ENCODE measurements at regions not wholly inside any gene's neighbourhood (a gene's known extent, or its start where the extent isn't known, plus 50 kb on each side); places are given as distances from the start of the nearest gene placed in this dataset.

- ChIA-PET CTCF (ENCODE audit: low intra/inter-chr PET ratio) (no interaction called here), POLR2A (no interaction called here)
- DNase-seq (ENCODE audit: extremely low read depth in 1 of 4, low spot score in 3 of 4) (no peak), FAIRE-seq (no peak), ATAC-seq (no peak)
- BruUV-seq (replicated peaks): no TSS peak
- no peak overlapping the region for H3K4me2 ChIP-seq (ENCODE audit: insufficient read depth, low read length)
- H3K4me1 ChIP-seq (replicated peaks in 1 of 2; ENCODE audit: control insufficient read depth in 2 of 2, insufficient read depth in 2 of 2, low read length in 2 of 2): no peaks in the 10 kb centered on the region
- 0% methylated on average over 1 of the region's 1 CpG for WGBS (ENCODE audit: insufficient coverage, low coverage, missing lambda C conversion rate)
- H3K79me2 ChIP-seq (ENCODE audit: control insufficient read depth, insufficient read depth, low read length): no peaks in the 10 kb centered on the region
- H4K20me1 ChIP-seq (replicated peaks; ENCODE audit: control insufficient read depth, insufficient read depth, low read length): no peaks in the 10 kb centered on the region
- no peaks in the 10 kb centered on the region for H3K36me3 ChIP-seq (ENCODE audit: control insufficient read depth, insufficient read depth, low read length)
- intact Hi-C loops (cut with micrococcal nuclease) (no loop called here), in situ Hi-C loops (cut with MboI) (no loop called here)
- no peak for TF ChIP-seq RBFOX2 (IDR thresholded peaks at IDR 0.05; ENCODE audit: low read depth, low read length)
- no peak for TF ChIP-seq SRSF7 (optimal IDR thresholded peaks at IDR 0.05; ENCODE audit: low read depth, low read length)
- TF ChIP-seq ZNF707 (CRISPR knock-in tag; conservative IDR thresholded peaks at IDR 0.05): no peak
- no peak overlapping the region for H3K27ac ChIP-seq (ENCODE audit: extremely low read depth, low read depth, low read length)
- H3K9me3 ChIP-seq (replicated peaks; ENCODE audit: control insufficient read depth, insufficient read depth, low read depth, low read length): 0 out of 2 replicates have a peak, but pooled peaks cover 2% of the 10 kb centered on the region
- no peak overlapping the region for H2AFZ ChIP-seq (ENCODE audit: low read depth, low read length)
- no peak overlapping the region for H3K9ac ChIP-seq (ENCODE audit: insufficient read depth in 1 of 2, low read depth in 2 of 2, low read length in 2 of 2)
- no peak overlapping the region for H3K4me3 ChIP-seq
- H3K9me1 ChIP-seq (ENCODE audit: control insufficient read depth, insufficient read depth, low read length): no peaks in the 10 kb centered on the region
- H3K27me3 ChIP-seq (ENCODE audit: control insufficient read depth in 2 of 2, insufficient read depth in 2 of 2, low read length in 2 of 2): no peaks in the 10 kb centered on the region
Observed at GRCh38 chr7:115701141-115701540, 329.4 kb downstream of the TFEC start.

DNA sequence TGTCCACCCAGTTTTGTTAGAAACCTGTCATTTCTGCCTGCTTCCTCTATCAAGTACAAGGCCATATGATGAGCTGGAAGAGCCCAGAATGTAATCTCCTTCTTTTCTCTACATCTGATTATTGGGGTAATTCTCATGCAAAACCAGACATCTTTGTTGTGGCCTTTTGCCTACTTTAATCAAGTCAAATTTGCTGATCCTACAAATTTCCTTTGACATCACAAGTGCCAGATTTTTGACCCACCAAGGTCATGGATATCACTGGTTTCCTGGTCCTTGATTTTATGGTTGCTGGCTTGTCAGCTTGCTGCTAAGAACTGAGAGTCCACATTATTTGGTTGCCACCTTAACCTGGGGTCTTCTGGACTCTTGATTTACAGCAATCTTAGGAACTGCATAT, 336.1 kb downstream of the TFEC start:
- no peak overlapping the region for H2AFZ ChIP-seq (ENCODE audit: low read depth, low read length)
- H4K20me1 ChIP-seq (replicated peaks; ENCODE audit: control insufficient read depth, insufficient read depth, low read length): no peaks in the 10 kb centered on the region
- H3K4me1 ChIP-seq (replicated peaks in 1 of 2; ENCODE audit: control insufficient read depth in 2 of 2, insufficient read depth in 2 of 2, low read length in 2 of 2): no peaks in the 10 kb centered on the region
- no peak overlapping the region for H3K9ac ChIP-seq (ENCODE audit: insufficient read depth in 1 of 2, low read depth in 2 of 2, low read length in 2 of 2)
- no peaks in the 10 kb centered on the region for H3K27me3 ChIP-seq (ENCODE audit: control insufficient read depth in 2 of 2, insufficient read depth in 2 of 2, low read length in 2 of 2)
- in situ Hi-C loops (cut with MboI) (no loop called here), intact Hi-C loops (cut with micrococcal nuclease) (no loop called here)
- H3K9me3 ChIP-seq (replicated peaks; ENCODE audit: control insufficient read depth, insufficient read depth, low read depth, low read length): 0 out of 2 replicates have a peak, but pooled peaks cover 2% of the 10 kb centered on the region
- no peak for DNase-seq (ENCODE audit: extremely low read depth in 1 of 4, low spot score in 3 of 4)
- no peaks in the 10 kb centered on the region for H3K9me1 ChIP-seq (ENCODE audit: control insufficient read depth, insufficient read depth, low read length)
- H3K79me2 ChIP-seq (ENCODE audit: control insufficient read depth, insufficient read depth, low read length): no peaks in the 10 kb centered on the region
- FAIRE-seq: no peak
- no peaks in the 10 kb centered on the region for H3K36me3 ChIP-seq (ENCODE audit: control insufficient read depth, insufficient read depth, low read length)
- ChIA-PET CTCF (ENCODE audit: low intra/inter-chr PET ratio) (no interaction called here), POLR2A (no interaction called here)
- ATAC-seq: no peak
- no peak overlapping the region for H3K4me2 ChIP-seq (ENCODE audit: insufficient read depth, low read length)
- BruUV-seq (replicated peaks): no TSS peak
- no peak overlapping the region for H3K4me3 ChIP-seq
- no peak overlapping the region for H3K27ac ChIP-seq (ENCODE audit: extremely low read depth, low read depth, low read length)
- no peak for TF ChIP-seq WHSC1 (IDR thresholded peaks at IDR 0.05; ENCODE audit: low read length)
- TF ChIP-seq SFPQ (IDR thresholded peaks at IDR 0.05; ENCODE audit: low read depth, low read length): no peak
- no peak for TF ChIP-seq RHOXF2B (CRISPR knock-in tag; conservative IDR thresholded peaks at IDR 0.05)
- no peak for TF ChIP-seq ARID4B (CRISPR knock-in tag; IDR thresholded peaks at IDR 0.05)
- no peak for TF ChIP-seq PTRF (tag; IDR thresholded peaks at IDR 0.05)
- no peak for TF ChIP-seq ZNF133 (CRISPR knock-in tag; IDR thresholded peaks at IDR 0.05)
- TF ChIP-seq RBM22 (IDR thresholded peaks at IDR 0.05; ENCODE audit: low read depth, low read length, poor library complexity, severe bottlenecking): no peak
- no peak for TF ChIP-seq CBX8 (IDR thresholded peaks at IDR 0.05; ENCODE audit: borderline replicate concordance, extremely low read depth, low read depth, low read length, poor library complexity, severe bottlenecking)
